H9 (cell line): ENCODE measurements at regions not wholly inside any gene's neighbourhood (a gene's known extent, or its start where the extent isn't known, plus 50 kb on each side); places are given as distances from the start of the nearest gene placed in this dataset.

ENCODE experiments used
- DNase-seq: peaks from one replicate; pipeline ENCODE4 v3.0.0-alpha.2; 2017
- H2AFZ ChIP-seq: one replicate; pipeline ENCODE4 v1.6.1; 2013; ENCODE audit warnings: mild to moderate bottlenecking, low read length, control low read depth, moderate library complexity
- H2AK5ac ChIP-seq: 2 replicates; pipeline ENCODE4 v1.6.1; 2013; ENCODE audit warnings: low read length, control low read depth, mixed read lengths; ENCODE audit not compliant: insufficient read length
- H2BK120ac ChIP-seq: one replicate; pipeline ENCODE4 v1.6.1; 2013; ENCODE audit warnings: low read depth, mild to moderate bottlenecking, low read length, control low read depth, inconsistent platforms; ENCODE audit not compliant: poor library complexity, severe bottlenecking
- H2BK12ac ChIP-seq: 2 replicates; pipeline ENCODE4 v1.6.1; 2013; ENCODE audit warnings: low read length, control low read depth, mixed read lengths, low read depth; ENCODE audit not compliant: insufficient read length
- H2BK15ac ChIP-seq: 2 replicates; pipeline ENCODE4 v1.6.1; 2013; ENCODE audit warnings: low read depth, low read length, control low read depth
- H2BK20ac ChIP-seq: one replicate; pipeline ENCODE4 v1.6.1; 2013; ENCODE audit warnings: low read depth, mild to moderate bottlenecking, low read length, control low read depth, inconsistent platforms; ENCODE audit not compliant: poor library complexity, severe bottlenecking
- H2BK5ac ChIP-seq: 2 replicates; pipeline ENCODE4 v1.6.1; 2013; ENCODE audit warnings: low read length, control low read depth, mixed read lengths; ENCODE audit not compliant: insufficient read length
- H3K14ac ChIP-seq: 2 replicates; pipeline ENCODE4 v1.6.1; 2013; ENCODE audit warnings: low read length, control low read depth; ENCODE audit not compliant: insufficient read depth
- H3K18ac ChIP-seq: 2 replicates; pipeline ENCODE4 v1.6.1; 2013; ENCODE audit warnings: low read depth, mild to moderate bottlenecking, mixed read lengths, low read length, control low read depth; ENCODE audit not compliant: insufficient read length
- H3K23ac ChIP-seq: 2 replicates; pipeline ENCODE4 v1.6.1; 2013; ENCODE audit warnings: low read length, control low read depth, mixed read lengths, low read depth; ENCODE audit not compliant: insufficient read length
- H3K23me2 ChIP-seq: 2 replicates; pipeline ENCODE4 v1.6.1; 2013; ENCODE audit warnings: low read depth, mild to moderate bottlenecking, mixed read lengths, low read length, control low read depth; ENCODE audit not compliant: insufficient read length, poor library complexity, severe bottlenecking
- H3K27ac ChIP-seq: 2 replicates; pipeline ENCODE4 v1.5.1; 2013; ENCODE audit warnings: low read length, control low read depth, mixed read lengths, low read depth; ENCODE audit not compliant: insufficient read length
- H3K27me3 ChIP-seq: 2 replicates; pipeline ENCODE4 v1.6.1; 2013; ENCODE audit warnings: low read length, control low read depth, inconsistent platforms; ENCODE audit not compliant: insufficient read depth
- H3K4ac ChIP-seq: 2 replicates; pipeline ENCODE4 v1.6.1; 2013; ENCODE audit warnings: low read depth, mild to moderate bottlenecking, control low read depth, inconsistent platforms, low read length, moderate library complexity
- H3K4me1 ChIP-seq: 2 replicates; pipeline ENCODE4 v1.6.1; 2013; ENCODE audit warnings: low read length, control low read depth, inconsistent platforms; ENCODE audit not compliant: insufficient read depth
- H3K4me2 ChIP-seq: 2 replicates; pipeline ENCODE4 v1.6.1; 2013; ENCODE audit warnings: low read length, control low read depth, mixed read lengths; ENCODE audit not compliant: insufficient read length, insufficient read depth
- H3K56ac ChIP-seq: 2 replicates; pipeline ENCODE4 v1.6.1; 2013; ENCODE audit warnings: low read depth, mild to moderate bottlenecking, mixed read lengths, low read length, control low read depth; ENCODE audit not compliant: insufficient read length
- H3K79me1 ChIP-seq: 2 replicates; pipeline ENCODE4 v1.6.1; 2013; ENCODE audit warnings: low read depth, mild to moderate bottlenecking, moderate library complexity, low read length, control low read depth, inconsistent platforms; ENCODE audit not compliant: insufficient read depth, poor library complexity, severe bottlenecking
- H3K79me2 ChIP-seq: 2 replicates; pipeline ENCODE4 v1.6.1; 2013; ENCODE audit warnings: low read length, control low read depth, inconsistent platforms; ENCODE audit not compliant: insufficient read depth
- H3K9ac ChIP-seq: 2 replicates; pipeline ENCODE4 v1.6.1; 2013; ENCODE audit warnings: low read length, control low read depth, mixed read lengths; ENCODE audit not compliant: insufficient read length; ENCODE audit errors: extremely low read depth
- H3K9me3 ChIP-seq: one replicate; pipeline ENCODE4 v1.6.1; 2013; ENCODE audit warnings: low read depth, low read length, inconsistent platforms; ENCODE audit not compliant: control insufficient read depth
- H3T11ph ChIP-seq: one replicate; pipeline ENCODE4 v1.6.1; 2013; ENCODE audit warnings: mild to moderate bottlenecking, low read length, control low read depth, inconsistent platforms
- H4K20me1 ChIP-seq: one replicate; pipeline ENCODE4 v1.6.1; 2013; ENCODE audit not compliant: control insufficient read depth, insufficient read length, insufficient read depth
- H4K5ac ChIP-seq: 2 replicates; pipeline ENCODE4 v1.6.1; 2013; ENCODE audit warnings: low read depth, mild to moderate bottlenecking, mixed read lengths, low read length, control low read depth; ENCODE audit not compliant: insufficient read length
- H4K8ac ChIP-seq: replicated peaks from 2 replicates; pipeline ENCODE4 v1.6.1; 2013; ENCODE audit warnings: low read length, control low read depth, mixed read lengths, low read depth; ENCODE audit not compliant: insufficient read length
- H4K91ac ChIP-seq: 2 replicates; pipeline ENCODE4 v1.6.1; 2013; ENCODE audit warnings: low read depth, mild to moderate bottlenecking, moderate library complexity, mixed read lengths, low read length, control low read depth; ENCODE audit not compliant: insufficient read length
- H3K27ac Mint-ChIP-seq, 3 experiments: 2 replicates in 2 of 3; 3 replicates in 1 of 3; pipeline ENCODE4 v1.8.0; 2020 to 2021; ENCODE audit warnings: mixed read lengths in 3 of 3, mild to moderate bottlenecking in 1 of 3, moderate library complexity in 1 of 3
- H3K27me3 Mint-ChIP-seq: 2 replicates; pipeline ENCODE4 v1.8.0; 2021; ENCODE audit warnings: low read depth, mild to moderate bottlenecking, moderate library complexity, mixed read lengths
- H3K36me3 Mint-ChIP-seq, 3 experiments: 2 replicates in 2 of 3; 3 replicates in 1 of 3; pipeline ENCODE4 v1.8.0; 2020 to 2021; ENCODE audit warnings: low read depth in 3 of 3, mixed read lengths in 3 of 3; ENCODE audit not compliant: insufficient read depth in 1 of 3
- H3K4me1 Mint-ChIP-seq, 2 experiments: 2 replicates each; pipeline ENCODE4 v1.8.0; 2020; ENCODE audit warnings: mixed read lengths in 2 of 2
- H3K4me3 Mint-ChIP-seq, 2 experiments: 2 replicates in 1 of 2; 3 replicates in 1 of 2; pipeline ENCODE4 v1.8.0; 2020 to 2021; ENCODE audit warnings: mild to moderate bottlenecking in 2 of 2, mixed read lengths in 2 of 2, moderate library complexity in 1 of 2
- H3K9me3 Mint-ChIP-seq, 2 experiments: 2 replicates in 1 of 2; 3 replicates in 1 of 2; pipeline ENCODE4 v1.8.0; 2020; ENCODE audit warnings: mild to moderate bottlenecking in 2 of 2, mixed read lengths in 2 of 2, moderate library complexity in 1 of 2
- CTCF ChIP-seq: fragments of 200-600 bp; sonication (generic); conservative IDR thresholded peaks from 3 replicates; pipeline ENCODE4 v1.8.0; 2021; ENCODE audit warnings: antibody characterized with exemption, mild to moderate bottlenecking
- WGBS: extraction: QIAGEN DNeasy Blood & Tissue Kit; methylation state at CpG from one replicate; pipeline ENCODE4 v1.1.7; 2013; ENCODE audit warnings: missing lambda C conversion rate, low lambda C conversion rate, mixed read lengths; ENCODE audit not compliant: insufficient read length; ENCODE audit errors: extremely low coverage; 5-methylcytosine and 5-hydroxymethylcytosine counted together

- Mint-ChIP-seq H3K4me3 (no peak overlapping the region), H3K36me3 (peaks cover 0 to 5% (median 0%) of the 10 kb centered on the region in 3 experiments; a peak in 2 of 7 replicates), H3K27me3 (no peaks in the 10 kb centered on the region; the same call in 1 of the 2 replicates), H3K9me3 (peaks cover 4 to 11% of the 10 kb centered on the region in 2 experiments; a peak in 4 of 5 replicates), H3K4me1 (peaks cover 9 to 11% of the 10 kb centered on the region in 2 experiments), H3K27ac (no peak overlapping the region)
- H4K5ac ChIP-seq, result no peak overlapping the region
- H2BK120ac ChIP-seq, result no peak overlapping the region
- no peak overlapping the region for H4K8ac ChIP-seq
- H2BK5ac ChIP-seq, result no peak overlapping the region
- no peak overlapping the region for H3K56ac ChIP-seq
- no peak overlapping the region for H3K27ac ChIP-seq
- no peak overlapping the region for H2BK12ac ChIP-seq
- no peak overlapping the region for H2AFZ ChIP-seq
- H3K18ac ChIP-seq, result no peak overlapping the region
- DNase-seq, result no peak
- no peak for TF ChIP-seq CTCF
- no peak overlapping the region for H2BK15ac ChIP-seq
- H2AK5ac ChIP-seq, result no peak overlapping the region
- H4K20me1 ChIP-seq, result no peaks in the 10 kb centered on the region
- H3K79me1 ChIP-seq, result no peaks in the 10 kb centered on the region
- no peak overlapping the region for H3K14ac ChIP-seq
- H3T11ph ChIP-seq, result no peak overlapping the region
- no peak overlapping the region for H4K91ac ChIP-seq
- no CpG with 5 or more reads among the region's 6 CpGs for WGBS
- H3K23me2 ChIP-seq, result no peaks in the 10 kb centered on the region
- no peaks in the 10 kb centered on the region for H3K27me3 ChIP-seq
- no peak overlapping the region for H3K9ac ChIP-seq
- no peaks in the 10 kb centered on the region for H3K9me3 ChIP-seq
- no peak overlapping the region for H3K23ac ChIP-seq
- H3K4me1 ChIP-seq, result no peaks in the 10 kb centered on the region
- H3K79me2 ChIP-seq, result no peaks in the 10 kb centered on the region
- no peak overlapping the region for H3K4ac ChIP-seq
- no peak overlapping the region for H2BK20ac ChIP-seq
- no peak overlapping the region for H3K4me2 ChIP-seq
Observed at GRCh38 chr6:168735268-168735949, 294.4 kb downstream of the SMOC2 start.
